ENCODE measurements at regions not wholly inside any gene's neighbourhood (a gene's known extent, or its start where the extent isn't known, plus 50 kb on each side); places are given as distances from the start of the nearest gene placed in this dataset.

DNA sequence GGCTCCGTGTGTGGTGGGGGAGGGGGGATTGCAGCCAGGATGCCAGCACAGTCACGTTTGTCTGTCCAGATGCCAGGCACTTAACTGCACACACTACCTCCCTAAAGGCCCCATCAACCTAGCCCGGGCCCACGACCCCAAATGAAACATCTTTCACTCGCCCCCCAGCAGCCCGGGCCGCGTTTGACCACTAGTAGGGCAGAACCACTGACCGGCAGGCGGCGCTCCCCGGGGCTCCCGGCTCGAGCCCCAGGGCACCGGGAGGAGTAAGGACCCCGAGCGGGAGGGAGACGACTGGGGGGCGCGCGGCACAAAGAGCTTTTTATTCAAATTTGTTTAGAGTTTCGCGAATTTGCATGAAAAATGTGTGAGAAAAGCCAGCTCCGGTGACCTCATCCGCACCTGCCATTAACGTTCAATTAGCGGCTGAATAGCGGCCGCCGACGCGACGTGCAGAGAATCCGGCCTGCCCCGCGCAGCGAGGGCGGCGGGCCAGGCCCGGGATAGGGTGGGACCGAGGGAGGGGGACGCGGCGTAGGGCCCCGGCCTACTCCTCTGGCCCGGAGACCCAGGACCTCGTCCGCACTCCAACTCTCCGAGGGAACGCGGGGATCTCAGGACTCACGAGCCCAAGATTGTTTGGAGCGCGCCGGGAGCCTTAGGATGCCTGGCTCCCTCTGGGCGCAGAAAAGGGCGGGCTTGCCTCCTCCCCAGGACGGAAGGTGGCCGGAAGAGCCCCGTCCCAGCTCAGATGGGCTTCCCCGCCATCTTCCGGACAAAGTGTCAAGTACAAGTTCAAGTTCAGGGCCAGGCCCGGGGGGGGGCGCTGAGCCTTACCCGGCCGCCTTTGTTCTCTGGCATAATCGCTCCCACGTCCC is 64.9 kb upstream of the POLG start:
- no peak for DNase-seq

DNA sequence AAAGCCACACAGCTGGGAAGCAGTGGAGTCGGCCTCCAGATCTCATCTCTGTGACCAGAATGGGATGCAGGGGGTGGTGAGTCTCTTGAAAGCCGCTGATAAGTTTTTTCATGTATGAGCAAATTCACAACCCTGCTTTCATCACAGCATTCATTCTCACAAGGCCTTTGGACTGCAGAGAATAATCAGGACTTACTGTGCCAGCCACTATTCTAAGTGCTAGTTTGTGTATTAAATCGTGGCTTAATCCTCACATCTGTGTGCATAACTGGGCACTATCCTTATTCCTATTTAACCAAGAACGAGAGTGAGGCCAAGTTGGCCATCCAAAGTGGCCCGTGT is 64.2 kb upstream of the POLG start:
- DNase-seq, result no peak

DNA sequence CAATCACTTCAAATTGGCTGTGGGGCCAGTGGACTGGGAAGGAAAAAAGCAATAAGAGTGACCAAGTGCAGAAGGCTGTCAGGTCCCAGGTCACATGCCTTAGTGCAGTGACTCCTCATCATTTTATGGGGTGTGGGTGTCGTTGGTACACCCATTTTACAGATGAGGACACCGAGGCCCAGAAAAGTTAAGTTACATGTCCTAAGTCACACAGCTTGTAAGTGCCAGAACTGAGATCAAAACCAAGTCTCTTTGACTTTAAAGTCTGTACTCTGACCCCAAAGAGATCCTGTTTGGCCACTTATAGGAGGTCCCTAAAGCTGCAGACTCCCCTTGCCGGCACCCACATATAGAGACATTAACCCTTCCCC is 63.0 kb upstream of the POLG start:
- no peak for DNase-seq

DNA sequence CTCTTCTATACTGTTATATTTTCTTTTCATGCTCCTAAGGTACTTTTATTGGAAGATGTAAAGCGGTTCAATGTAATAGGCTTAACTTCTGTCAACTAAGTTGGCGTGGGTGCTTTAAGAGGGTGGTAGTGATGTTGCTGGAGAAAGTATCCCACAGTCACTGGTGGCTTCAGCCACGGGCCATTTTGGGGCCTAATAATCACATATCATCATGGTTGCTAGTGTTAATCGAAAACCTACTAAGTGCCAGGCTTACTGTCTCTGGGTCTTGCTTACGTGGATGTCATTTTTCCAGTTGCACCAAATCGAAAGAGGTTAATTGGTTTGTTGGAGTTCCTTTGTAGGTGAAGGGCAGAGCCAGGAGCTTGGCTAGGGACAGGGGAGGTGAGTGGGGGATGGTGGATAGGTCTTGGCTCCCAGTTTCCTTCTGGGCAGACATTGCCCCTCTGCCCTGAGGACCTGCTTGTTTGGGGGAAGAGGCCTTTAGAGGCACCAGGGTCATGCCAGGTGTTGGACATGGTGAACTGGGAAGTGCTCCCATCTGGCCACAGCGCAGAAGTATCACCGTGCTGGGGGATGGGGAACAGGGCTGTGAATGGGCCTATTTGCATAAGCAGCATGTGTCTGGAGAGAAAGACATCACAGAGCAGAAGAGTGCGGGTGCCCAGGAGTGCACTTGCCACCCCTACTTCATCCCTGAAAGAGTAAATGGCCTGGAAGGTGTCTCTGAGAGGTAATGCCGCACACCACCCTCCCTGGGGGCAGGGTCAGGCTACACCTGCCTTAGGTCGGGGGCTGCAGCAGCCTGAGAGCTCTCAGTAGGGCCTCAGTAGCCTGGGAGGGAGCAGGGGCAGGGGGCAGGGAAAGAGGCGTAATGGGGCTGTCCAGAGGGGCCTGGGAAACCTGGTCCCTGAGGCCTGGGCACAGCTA is 62.4 kb upstream of the POLG start:
- DNase-seq, result no peak

DNA sequence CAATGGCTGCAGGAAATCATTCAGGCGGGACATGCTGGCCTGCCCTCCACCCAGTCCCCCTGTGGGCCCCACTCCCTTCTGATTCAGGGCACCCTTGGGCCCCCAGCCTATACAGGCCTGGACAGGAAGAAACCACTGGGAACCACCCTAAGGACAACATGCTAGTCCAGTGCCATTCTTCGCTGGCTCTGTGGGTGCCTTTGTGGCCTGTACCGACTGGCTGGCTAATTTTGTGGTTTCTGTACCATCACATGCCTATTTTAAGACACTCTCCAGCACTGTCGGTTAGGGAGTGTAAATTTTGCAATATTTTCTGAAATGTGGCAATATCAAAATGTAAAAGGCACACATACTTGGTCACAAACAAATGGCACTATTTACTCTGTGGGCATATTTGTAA is 61.4 kb upstream of the POLG start:
- no peak for DNase-seq

DNA sequence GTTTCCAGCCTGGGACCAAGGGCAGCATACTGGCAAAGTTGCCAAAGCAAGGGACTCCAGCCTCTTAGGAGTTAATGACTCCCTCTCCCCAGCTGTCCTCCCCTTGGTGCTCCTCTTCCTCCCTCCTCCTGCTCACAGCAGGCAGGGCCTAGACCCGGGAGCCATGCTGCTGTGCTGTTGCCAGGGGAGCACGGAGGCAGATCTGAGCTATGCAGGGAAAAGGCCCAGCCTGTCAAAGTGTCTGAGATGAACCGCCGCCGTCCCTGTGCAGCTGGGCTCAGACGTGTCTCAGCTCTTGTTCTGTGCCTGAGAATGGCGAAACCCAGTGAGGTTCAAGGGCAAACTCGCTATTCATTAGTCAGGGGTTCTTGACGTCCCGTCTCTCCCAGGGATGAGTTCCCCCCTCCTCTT is 60.8 kb upstream of the POLG start:
- DNase-seq, result no peak

DNA sequence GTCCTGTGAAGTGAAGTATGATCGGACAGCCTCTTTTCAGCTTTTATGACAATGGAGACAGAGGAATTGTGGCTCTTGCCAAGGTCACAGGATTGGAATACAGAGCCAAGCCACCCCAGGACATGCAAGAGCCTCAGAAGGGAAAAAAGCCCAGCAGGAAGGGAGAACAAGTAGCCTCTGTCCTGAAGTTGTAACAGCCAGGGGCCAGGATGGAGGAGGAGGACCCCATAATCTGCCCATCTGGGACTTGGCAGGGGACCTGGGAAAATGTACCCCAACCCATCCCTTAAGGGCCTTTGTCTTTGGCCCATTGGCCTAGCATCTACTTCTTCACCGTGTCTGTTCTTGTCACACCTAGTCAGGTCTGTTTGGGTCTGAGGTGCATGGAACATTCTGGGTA is 60.4 kb upstream of the POLG start:
- no peak for DNase-seq

DNA sequence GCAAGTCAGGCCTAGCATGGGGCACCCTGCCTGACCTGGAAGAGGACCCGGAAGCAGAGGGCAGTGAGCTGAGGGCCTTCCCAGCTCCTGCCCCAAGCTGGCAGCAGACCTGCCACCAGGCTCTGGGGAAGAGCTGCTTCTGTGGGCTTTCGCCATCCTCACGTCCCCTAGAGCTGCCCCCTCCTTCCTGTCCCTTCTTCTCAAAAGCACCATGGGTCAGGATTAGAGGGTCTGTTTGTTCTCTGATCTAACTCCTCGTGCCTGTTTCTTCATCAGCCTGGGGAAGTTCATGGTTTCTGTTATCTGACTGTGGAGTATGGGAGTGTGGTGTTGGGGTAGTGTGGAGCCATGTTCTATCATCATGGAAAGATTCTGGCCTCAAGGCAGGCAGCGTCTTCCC is 58.4 kb upstream of the POLG start:
- no peak for DNase-seq

DNA sequence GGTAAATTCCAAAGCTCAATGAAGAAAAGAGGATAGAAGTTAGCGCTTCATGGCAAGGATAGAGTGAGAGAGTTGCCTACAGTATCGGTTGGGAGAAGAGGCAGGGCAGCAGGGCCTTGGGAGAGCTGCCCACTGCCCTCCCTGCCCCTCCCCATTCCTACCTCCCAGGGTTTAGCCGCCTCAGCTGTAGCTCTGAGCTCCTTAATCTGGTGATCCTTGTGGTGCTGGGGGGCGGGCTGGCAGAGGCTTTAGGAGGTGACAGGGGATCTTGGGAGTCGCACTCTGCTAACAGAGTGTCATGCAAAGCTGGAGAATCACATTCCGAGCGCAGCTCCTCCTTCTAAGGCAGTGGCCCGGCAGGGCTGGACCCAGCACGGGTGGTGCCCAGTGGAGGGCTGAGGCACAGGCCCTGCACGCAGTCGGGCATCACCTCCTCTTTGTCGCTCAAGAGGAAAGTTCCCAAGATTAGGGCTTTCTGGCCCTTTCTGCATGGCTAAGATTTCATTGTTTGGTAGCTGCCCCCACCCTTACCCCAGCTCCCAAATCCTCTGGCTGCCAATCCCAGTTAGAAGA is 57.1 kb upstream of the POLG start:
- DNase-seq, result no peak

DNA sequence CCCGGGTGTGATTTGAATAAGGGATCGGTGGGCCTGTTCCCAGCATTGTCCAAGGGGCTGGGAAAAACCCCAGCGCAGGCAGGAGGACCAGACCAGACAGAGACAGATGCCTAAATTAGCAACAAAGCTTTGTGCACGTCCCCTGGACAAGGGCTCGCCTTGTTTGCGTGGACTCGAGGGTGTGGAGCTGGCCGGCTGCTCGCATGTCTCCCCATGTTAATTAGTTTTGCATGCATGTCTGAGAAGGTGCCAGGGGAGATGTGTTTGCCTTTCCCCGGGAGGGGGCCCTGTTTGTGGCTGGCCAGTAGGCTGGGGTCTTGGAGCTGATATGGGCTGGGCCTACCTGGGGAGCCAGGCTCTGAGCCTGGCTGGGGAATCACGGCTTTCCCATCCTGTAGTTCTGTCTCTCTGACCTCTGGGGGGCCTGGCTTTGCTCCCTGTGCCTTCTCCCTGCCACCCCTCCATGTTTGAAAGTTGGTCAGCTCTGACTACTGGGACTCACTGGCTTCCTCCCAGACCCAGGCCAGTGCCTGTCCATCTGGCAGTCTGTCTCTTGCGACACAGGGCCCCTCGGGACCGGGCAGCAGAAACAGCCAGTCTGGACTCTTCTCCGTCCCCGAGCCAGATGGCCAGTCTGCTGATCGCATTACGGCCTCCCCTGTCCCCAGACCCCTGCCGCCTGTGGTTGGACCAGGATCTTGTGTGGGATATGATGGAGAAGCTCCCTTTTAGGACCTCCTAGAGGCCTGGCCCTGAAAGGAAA is 55.4 kb upstream of the POLG start:
- DNase-seq, result no peak

DNA sequence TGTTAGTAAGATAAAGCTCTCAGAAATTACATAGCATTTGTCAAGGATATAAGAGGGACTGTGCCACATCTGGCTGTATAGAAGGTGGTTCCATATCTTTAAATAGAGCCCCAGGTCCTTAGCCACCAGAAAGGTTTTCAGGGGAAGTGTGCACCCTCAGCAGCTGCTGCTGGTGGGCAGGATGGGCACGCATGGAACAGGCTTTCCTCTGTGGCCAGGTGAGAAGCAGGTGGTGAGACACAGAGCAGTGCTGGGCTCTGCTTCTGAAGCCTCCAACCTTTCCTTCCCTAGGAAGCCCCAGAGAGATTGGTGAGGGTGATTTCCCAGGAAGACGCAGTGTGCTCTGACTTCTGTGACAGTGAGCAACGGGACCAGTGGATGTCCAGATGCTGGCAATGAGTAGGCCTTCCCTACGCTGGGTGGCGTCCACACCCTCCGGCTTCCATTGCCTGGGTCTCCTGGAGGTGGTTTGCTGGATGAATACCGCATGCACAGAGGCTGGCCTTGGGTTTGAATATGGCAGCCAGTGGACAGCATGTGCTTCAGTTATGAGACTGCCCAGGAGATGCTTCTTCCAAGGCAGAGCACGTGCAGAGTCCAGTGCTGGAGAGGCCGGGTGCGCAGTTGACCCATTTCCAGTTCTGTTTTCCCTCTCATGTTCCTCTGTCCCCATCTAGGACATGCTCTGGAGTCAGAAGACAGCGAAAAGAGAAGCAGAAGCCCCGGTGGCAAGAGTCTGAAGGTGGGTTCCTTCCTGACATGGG is 52.7 kb upstream of the POLG start:
- DNase-seq, result no peak

DNA sequence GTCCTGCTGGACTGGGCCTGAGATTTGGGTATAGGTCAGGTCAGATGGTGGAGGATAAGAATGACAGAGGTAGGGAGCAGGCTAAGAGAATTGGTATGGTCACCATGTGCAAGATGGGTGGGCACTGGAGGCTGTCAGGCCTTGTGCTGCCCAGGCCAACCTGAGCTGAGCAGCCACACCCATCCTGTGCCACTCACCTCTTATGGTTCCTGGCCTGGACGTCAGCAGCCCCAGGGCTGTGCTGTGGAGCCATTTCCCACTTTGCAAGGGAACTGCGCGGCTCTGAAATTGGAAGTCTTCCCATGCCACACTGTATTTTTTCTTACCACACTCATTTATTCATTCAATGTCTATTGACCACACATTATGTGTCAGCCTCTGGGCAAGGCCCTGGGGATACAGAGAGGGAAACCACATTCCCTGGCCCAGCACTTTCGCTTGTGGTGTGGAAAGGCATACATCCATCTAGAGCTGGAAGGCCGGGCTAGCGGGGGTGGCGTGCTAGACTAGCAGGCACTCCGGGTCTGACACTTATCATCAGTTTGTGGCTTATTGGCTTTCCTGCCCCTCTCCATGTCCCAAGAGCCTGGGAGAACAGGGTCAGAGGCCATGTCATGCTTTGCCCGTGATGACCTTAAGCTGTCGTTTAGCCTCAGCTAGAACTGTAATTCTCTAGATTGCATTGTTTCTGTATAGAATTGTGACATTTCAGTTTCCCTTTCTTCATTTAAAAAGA is 51.1 kb upstream of the POLG start:
- no peak for DNase-seq

Measured in right lung (tissue), 2 donors.